GM10266 (cell line): ENCODE measurements at regions not wholly inside any gene's neighbourhood (a gene's known extent, or its start where the extent isn't known, plus 50 kb on each side); places are given as distances from the start of the nearest gene placed in this dataset.
"Not testable (repeated sequence)": the region's sequence is repeated elsewhere in the genome, so short reads cannot be mapped to it uniquely, and the experiment has no call there.

Experiments
- DNase-seq: peaks from one replicate; pipeline ENCODE4 v3.0.0; 2012; ENCODE audit errors: extremely low spot score
- TF ChIP-seq, protein P1 (sequence below): IDR thresholded peaks from 2 replicates; pipeline ENCODE4 v1.5.1; 2012; ENCODE audit warnings: mild to moderate bottlenecking, low read depth; ENCODE audit not compliant: control insufficient read depth, insufficient read depth; ENCODE audit errors: missing control alignments

DNA sequence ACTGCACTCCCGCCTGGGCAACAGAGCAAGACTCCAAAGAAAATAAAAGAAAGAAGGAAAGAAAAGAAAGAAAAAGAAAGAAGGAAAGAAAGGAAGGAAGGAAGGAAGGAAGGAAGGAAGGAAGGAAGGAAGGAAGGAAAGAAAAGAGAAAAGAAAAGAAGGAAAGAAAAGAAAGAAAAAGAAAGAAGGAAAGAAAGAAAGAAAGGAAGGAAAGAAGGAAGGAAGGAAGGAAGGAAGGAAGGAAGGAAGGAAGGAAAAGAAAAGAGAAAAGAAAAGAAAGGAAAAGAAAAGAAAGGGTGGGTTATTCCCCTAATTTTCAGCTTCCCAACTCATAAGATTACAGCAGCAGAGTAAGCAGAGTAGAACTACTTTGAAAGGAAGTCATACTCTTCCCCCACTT is 64.4 kb downstream of the TMEM200C start:
- DNase-seq, result not testable (repeated sequence)

DNA sequence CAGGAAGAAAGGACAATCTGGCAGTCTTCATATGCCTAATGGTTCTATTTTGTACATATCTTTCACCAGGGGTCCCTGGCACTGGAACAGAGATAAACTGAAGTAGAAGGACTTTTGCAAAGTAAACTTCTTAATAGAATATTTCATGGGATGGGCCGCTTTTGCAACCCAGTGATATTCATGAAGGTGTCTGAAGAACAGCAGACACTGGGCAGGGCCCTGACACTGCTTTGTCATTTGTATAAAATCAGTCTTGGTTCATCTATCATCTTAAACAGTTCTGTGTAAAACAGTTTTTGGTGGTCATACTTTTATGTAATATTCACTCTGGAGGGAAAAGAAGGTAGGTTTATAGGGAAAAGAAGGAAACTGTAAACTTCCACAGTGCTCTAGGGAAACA is 66.4 kb downstream of the TMEM200C start:
- TF ChIP-seq, protein P1, sequence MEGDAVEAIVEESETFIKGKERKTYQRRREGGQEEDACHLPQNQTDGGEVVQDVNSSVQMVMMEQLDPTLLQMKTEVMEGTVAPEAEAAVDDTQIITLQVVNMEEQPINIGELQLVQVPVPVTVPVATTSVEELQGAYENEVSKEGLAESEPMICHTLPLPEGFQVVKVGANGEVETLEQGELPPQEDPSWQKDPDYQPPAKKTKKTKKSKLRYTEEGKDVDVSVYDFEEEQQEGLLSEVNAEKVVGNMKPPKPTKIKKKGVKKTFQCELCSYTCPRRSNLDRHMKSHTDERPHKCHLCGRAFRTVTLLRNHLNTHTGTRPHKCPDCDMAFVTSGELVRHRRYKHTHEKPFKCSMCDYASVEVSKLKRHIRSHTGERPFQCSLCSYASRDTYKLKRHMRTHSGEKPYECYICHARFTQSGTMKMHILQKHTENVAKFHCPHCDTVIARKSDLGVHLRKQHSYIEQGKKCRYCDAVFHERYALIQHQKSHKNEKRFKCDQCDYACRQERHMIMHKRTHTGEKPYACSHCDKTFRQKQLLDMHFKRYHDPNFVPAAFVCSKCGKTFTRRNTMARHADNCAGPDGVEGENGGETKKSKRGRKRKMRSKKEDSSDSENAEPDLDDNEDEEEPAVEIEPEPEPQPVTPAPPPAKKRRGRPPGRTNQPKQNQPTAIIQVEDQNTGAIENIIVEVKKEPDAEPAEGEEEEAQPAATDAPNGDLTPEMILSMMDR, result no peak
- DNase-seq, result no peak

DNA sequence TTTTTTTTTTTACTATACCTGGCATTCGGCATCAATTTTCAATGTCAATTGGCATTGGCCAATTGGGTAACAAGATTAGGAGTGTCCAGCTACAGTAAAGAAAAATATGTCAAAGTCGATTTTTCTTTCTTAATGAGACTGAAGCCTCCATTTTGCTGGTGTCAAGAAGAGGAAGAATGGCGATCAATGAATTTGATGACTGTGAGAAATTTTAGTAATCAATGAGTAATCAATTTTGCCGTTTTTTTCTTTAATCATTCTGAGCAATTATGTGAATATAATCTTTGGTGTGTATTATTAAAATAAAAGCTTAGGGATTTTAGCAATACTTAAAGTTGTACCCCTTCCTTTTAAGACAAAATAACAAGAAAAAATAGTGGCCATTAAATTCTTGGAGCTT is 69.7 kb downstream of the TMEM200C start:
- TF ChIP-seq, protein P1, result no peak
- DNase-seq, result no peak

DNA sequence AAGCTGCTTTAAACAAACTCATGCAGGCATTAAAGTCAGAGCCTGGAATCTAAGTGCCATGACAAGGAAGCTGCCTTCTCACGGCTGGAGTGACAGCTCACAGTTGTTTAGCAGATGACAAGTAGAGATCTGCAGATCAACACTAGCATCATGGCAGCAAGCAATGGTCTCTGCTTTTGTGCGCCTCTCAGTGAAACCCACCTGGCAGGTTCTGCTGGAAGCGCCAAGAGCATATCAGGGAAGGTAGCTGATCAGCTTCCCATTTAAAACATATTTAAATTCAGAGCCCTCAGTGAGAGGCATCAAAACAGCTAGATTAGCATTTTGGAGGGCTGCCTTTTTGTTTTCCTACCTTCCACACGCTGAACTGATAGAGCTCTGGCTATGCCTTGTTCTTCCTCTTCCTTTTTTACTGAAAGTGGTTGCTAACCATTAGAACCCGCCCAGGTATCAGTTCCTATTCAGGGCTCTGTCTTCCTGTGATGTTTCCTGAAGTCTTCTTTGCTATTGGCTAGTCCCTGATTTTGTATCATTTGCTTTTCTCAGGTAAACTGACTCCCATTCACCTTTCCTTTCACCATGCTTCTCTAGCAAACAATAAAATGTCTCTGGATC is 70.8 kb downstream of the TMEM200C start:
- no peak for DNase-seq
- TF ChIP-seq, protein P1, result no peak

DNA sequence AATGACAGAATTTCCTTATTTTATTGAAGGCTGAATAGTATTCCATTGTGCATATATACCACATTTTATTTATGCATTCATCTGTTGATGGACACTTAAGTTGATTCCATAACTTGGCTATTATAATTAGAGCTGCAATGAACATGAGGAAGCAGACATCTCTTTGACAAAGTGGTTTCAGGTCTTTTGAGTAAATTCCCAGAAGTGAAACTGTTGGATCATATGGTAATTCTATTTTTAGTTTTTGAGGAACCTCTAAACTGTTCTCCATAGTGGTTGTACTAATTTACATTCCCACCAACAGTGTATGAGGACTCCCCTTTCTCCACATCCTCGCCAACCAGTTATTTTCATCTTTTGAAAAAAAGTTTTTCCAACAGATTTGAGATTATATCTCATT is 77.5 kb downstream of the TMEM200C start:
- TF ChIP-seq, protein P1, result no peak
- no peak for DNase-seq

DNA sequence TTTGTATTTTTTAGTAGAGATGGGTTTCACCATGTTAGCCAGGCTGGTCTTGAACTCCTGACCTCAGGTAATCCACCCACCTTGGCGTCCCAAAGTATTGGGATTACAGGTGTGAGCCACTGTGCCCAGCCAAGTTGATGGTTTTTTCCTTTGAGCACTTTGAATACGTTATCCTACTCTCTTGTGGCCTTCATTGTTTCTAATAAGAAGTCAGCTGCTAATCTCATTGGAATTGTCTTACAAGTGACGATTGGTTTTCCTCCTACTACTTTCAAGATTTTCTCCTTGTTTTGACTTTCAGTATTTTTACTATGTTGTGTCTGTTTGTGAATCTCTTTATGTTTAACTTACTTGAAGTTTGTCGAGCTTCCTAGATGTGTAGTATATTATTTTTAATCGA is 88.5 kb downstream of the TMEM200C start:
- TF ChIP-seq, protein P1, result no peak
- no peak for DNase-seq

DNA sequence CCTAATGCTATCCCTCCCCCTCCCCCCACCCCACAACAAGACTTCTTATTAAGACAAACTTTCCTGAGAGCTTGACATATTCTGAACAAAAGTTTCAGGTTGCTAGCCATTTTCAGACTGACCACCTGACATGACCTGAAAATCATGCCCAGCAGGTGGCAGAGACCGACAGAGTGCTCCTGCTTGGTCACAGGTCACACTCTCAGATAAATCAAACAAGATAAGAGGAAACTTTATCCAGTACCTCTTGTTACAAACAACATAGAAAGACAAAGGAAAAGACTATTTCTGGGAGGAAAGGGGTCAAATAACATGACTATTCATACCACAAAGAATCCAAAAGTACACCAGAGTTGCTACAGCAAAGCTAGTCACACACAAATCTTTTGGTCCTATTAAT is 107.4 kb downstream of the TMEM200C start:
- DNase-seq, result no peak

More for the DNA sequence above, 107.4 kb downstream of the TMEM200C start:
- TF ChIP-seq, protein P1, result no peak
